ENCODE measurements at regions not wholly inside any gene's neighbourhood (a gene's known extent, or its start where the extent isn't known, plus 50 kb on each side); places are given as distances from the start of the nearest gene placed in this dataset.

GRCh38 chr3:69639851-69640250 lies 99.4 kb upstream of the MITF start:
- CTCF ChIA-PET: no interaction called here
- Histone ChIP-seq H3K27ac (no peak overlapping the region), H3K4me2 (no peak overlapping the region), H3F3A (ENCODE audit: insufficient read depth, low read depth) (no peaks in the 10 kb centered on the region), H3K4me3 (no peak overlapping the region), H2AFZ (no peak overlapping the region), H4K20me1 (ENCODE audit: insufficient read depth) (no peaks in the 10 kb centered on the region), H3K36me3 (ENCODE audit: low read depth) (no peaks in the 10 kb centered on the region), H3K79me2 (ENCODE audit: low read depth) (no peaks in the 10 kb centered on the region), H3K4me1 (replicated peaks; ENCODE audit: insufficient read depth) (no peaks in the 10 kb centered on the region), H3K27me3 (ENCODE audit: insufficient read depth, low read depth) (no peaks in the 10 kb centered on the region), H3K9me2 (ENCODE audit: insufficient read depth) (no peaks in the 10 kb centered on the region), H3K9me3 (ENCODE audit: insufficient read depth, low read depth) (no peaks in the 10 kb centered on the region)
- POLR2A ChIA-PET (ENCODE audit: unreplicated experiment): no interaction called here
- intact Hi-C loops (cut with micrococcal nuclease; ENCODE audit: unreplicated experiment): no loop called here
- no peak for DNase-seq
- TF ChIP-seq EZH2 (IDR thresholded peaks at IDR 0.05; ENCODE audit: low read depth) (no peak), CTCF (conservative IDR thresholded peaks at IDR 0.05) (no peak)
- no TSS peak for BruUV-seq (replicated peaks)

- Histone ChIP-seq H3K36me3 (ENCODE audit: low read depth) (no peaks in the 10 kb centered on the region), H4K20me1 (ENCODE audit: insufficient read depth) (no peaks in the 10 kb centered on the region), H3K27me3 (ENCODE audit: insufficient read depth, low read depth) (no peaks in the 10 kb centered on the region), H3F3A (ENCODE audit: insufficient read depth, low read depth) (no peaks in the 10 kb centered on the region), H3K79me2 (ENCODE audit: low read depth) (no peaks in the 10 kb centered on the region), H3K4me1 (replicated peaks; ENCODE audit: insufficient read depth) (no peaks in the 10 kb centered on the region), H3K4me2 (no peak overlapping the region), H3K9me2 (ENCODE audit: insufficient read depth) (no peaks in the 10 kb centered on the region), H3K27ac (no peak overlapping the region), H3K4me3 (no peak overlapping the region), H3K9me3 (ENCODE audit: insufficient read depth, low read depth) (no peaks in the 10 kb centered on the region), H2AFZ (no peak overlapping the region)
- BruUV-seq (replicated peaks): no TSS peak
- ChIA-PET CTCF (no interaction called here), POLR2A (ENCODE audit: unreplicated experiment) (no interaction called here)
- no peak for DNase-seq
- TF ChIP-seq CTCF (conservative IDR thresholded peaks at IDR 0.05) (no peak), EZH2 (IDR thresholded peaks at IDR 0.05; ENCODE audit: low read depth) (no peak)
- intact Hi-C loops (cut with micrococcal nuclease; ENCODE audit: unreplicated experiment): no loop called here
These were observed 110.3 kb upstream of the MITF start for GRCh38 chr3:69628951-69629350.

- Histone ChIP-seq H3K9me2 (ENCODE audit: insufficient read depth) (no peaks in the 10 kb centered on the region), H4K20me1 (ENCODE audit: insufficient read depth) (no peaks in the 10 kb centered on the region), H3F3A (ENCODE audit: insufficient read depth, low read depth) (no peaks in the 10 kb centered on the region), H3K27ac (no peak overlapping the region), H3K27me3 (ENCODE audit: insufficient read depth, low read depth) (no peaks in the 10 kb centered on the region), H3K79me2 (ENCODE audit: low read depth) (no peaks in the 10 kb centered on the region), H3K36me3 (ENCODE audit: low read depth) (no peaks in the 10 kb centered on the region), H2AFZ (no peak overlapping the region), H3K4me1 (replicated peaks; ENCODE audit: insufficient read depth) (no peaks in the 10 kb centered on the region), H3K9me3 (ENCODE audit: insufficient read depth, low read depth) (no peaks in the 10 kb centered on the region), H3K4me2 (no peak overlapping the region), H3K4me3 (no peak overlapping the region)
- ChIA-PET POLR2A (ENCODE audit: unreplicated experiment) (no interaction called here), CTCF (no interaction called here)
- TF ChIP-seq CTCF (conservative IDR thresholded peaks at IDR 0.05) (no peak), EZH2 (IDR thresholded peaks at IDR 0.05; ENCODE audit: low read depth) (no peak)
- no peak for DNase-seq
- no TSS peak for BruUV-seq (replicated peaks)
- intact Hi-C loops (cut with micrococcal nuclease; ENCODE audit: unreplicated experiment): no loop called here
These were observed 126.0 kb upstream of the MITF start for GRCh38 chr3:69613286-69613685.
